Amniotic stem cell (primary cell): ENCODE measurements at regions not wholly inside any gene's neighbourhood (a gene's known extent, or its start where the extent isn't known, plus 50 kb on each side); places are given as distances from the start of the nearest gene placed in this dataset.
"Not testable (repeated sequence)": the region's sequence is repeated elsewhere in the genome, so short reads cannot be mapped to it uniquely, and the experiment has no call there.

Experiments used
- DNase-seq: peaks from one replicate; lab custom pipeline; 2025; lab: John Stamatoyannopoulos, UW

DNA sequence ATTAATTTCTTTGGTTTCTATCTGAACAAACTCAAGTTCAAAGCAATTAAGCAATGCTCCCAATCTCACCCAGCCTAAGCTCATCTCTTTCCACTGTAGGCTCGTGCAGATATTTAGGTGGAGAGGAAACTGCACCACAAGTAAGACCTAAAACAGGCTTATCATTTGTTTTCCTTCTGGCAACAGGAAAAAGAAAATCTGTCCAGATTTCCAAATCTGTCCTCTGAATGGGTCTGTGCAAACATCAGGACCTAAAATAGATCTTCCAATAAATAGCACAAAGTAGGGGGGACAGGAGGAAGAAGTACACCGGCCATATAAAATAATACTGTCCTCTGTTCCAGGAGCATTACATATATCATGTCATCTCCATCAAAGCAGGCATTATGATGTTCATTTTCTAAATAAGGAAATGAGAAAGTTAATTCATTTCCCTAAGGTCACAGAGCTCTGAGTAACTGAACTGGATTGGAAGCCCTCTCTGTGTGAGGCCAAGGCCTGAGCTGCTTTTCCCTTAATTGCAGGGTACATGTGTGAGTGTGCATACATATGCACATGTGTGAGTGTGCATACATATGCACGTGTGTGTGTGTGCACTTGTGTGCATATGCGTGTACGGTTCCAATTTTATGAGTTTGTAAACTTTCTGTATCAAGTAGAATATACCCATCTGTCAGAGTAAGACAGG, 92.8 kb upstream of the PARD3 start:
- DNase-seq, result no peak

DNA sequence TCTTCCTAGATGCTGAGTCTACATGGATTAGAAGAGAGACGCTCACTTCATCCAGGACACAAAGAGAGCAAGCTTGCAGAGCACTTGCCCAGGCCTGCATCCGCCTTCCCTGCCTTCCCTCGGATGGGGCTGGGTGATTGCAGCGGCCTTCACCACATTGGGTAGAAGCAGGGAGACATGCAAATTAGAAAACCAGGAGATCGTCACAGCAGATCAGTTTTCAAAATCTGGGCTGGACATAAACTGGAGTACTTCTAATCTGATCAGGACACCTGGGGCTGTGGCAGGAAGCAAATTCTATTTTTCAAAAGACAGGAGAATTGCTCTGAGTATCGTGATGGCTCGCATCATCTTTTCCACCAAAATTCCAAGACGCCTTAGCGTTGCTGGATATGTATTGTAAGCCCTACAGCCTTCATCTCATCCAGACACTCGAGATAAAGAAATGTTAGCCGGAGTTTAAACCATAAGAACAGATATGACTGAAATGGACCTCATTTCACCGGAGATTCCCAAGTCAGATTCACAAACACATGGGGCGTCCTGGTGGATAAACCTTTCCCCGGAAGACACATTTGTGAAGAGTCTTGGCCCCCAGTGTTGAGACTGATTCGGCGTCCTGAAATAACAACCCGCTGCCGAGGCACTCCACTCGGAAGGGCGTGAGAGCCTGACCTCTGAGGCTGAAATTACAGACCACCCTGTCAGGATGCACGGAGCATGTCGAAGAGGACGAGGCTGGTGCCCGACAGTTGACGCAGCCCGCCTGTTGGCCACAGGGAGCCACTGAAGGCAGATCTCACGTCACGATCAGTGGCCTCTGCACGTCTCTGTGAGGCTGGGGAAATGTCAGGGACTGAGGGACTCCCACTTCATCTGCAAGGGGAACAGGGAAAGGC, 91.2 kb upstream of the PARD3 start:
- no peak for DNase-seq

DNA sequence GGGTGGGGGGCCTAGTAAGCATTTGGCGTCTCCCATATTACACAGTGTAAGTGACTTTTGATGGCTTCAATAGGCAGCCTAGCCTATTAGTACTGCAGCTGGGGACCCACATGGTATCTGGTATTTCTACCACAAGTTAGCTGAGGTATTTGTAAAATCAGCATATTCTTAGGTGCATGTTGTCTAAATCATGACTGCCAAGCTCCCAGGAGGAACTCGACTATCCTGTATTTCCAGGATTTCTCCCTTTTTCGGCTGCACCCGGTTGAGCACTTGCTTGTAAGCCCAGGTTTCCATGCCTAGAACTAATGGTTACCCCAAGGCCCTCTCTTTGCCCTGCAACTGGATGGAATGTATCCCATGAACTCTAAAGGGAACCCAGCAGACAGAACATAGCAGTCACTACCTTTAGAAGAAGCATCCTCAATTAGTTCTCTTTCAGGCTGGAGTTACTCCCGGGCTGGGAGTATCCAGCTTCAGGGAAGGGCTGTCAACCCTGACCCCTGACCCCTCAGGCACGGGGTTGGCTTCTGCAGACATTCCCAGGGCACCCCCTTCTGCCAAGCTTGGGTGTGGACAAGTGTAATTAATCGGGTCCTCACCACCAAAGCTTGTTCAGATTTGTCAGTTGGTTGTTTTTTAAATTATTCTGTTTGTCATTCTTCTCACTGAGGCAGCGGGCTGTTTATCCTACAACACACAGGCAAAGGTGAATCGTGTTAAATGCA, 90.3 kb upstream of the PARD3 start:
- no peak for DNase-seq

GRCh38 chr10:34904191-34904590, 89.1 kb upstream of the PARD3 start:
- no peak for DNase-seq

DNA sequence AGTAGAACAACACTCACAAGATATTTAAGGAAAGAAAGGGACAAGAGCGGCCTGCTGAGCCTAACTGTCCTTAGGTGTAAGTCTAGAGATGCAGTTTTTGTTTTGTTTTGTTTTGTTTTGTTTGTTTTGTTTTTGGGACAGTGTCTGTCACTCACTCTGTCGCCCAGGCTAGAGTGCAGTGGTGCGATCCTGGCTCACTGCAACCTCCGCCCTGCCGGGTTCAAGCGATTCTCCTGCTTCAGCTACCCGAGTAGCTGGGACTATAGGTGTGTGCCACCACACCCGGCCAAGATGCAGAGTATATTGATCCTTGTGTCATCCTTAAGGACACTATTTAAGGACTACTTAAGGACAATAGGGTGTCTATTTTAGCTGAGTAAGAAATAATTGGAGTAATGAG, 84.1 kb upstream of the PARD3 start:
- DNase-seq, result no peak

GRCh38 chr10:34895977-34896376, 80.9 kb upstream of the PARD3 start:
- DNase-seq, result no peak

DNA sequence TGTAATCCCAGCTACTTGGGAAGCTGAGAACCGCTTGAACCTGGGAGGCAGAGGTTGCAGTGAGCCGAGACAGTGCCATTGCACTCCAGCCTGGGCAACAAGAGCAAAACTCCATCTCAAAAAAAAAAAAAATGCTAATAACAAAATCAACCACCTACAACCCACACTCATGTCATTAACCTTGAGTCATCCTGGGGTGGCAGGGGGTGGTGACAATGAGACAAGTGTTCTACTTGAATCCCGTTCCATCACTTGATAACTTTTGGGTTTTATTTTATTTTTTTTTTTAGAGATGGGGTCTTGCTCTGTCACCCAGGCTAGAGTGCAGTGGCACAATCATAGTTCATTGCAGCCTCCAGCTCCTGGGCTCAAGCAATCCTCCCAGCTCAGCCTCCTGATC, 80.0 kb upstream of the PARD3 start:
- not testable (repeated sequence) for DNase-seq

- not testable (repeated sequence) for DNase-seq
Measured at GRCh38 chr10:34892521-34892920, 77.4 kb upstream of the PARD3 start.

DNA sequence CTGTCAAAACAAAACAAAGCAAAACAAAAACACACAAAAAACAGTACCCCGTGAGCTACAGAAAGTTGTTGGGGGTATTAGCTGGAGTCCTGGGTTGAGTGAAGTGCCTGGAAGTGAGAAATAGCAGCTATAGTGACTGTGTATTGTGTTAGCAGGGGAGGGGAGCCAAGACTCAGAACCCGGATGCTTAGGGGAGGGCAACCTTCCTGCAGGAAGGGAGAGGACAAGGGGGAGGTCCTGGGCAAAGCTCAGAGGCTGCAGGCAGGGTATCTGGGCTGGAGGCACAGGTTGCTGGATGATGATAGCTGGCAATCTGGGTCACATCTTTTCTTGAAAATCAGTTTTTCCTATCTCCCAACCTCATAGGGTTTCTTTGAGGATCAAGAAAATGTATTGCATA, 75.8 kb upstream of the PARD3 start:
- no peak for DNase-seq

DNA sequence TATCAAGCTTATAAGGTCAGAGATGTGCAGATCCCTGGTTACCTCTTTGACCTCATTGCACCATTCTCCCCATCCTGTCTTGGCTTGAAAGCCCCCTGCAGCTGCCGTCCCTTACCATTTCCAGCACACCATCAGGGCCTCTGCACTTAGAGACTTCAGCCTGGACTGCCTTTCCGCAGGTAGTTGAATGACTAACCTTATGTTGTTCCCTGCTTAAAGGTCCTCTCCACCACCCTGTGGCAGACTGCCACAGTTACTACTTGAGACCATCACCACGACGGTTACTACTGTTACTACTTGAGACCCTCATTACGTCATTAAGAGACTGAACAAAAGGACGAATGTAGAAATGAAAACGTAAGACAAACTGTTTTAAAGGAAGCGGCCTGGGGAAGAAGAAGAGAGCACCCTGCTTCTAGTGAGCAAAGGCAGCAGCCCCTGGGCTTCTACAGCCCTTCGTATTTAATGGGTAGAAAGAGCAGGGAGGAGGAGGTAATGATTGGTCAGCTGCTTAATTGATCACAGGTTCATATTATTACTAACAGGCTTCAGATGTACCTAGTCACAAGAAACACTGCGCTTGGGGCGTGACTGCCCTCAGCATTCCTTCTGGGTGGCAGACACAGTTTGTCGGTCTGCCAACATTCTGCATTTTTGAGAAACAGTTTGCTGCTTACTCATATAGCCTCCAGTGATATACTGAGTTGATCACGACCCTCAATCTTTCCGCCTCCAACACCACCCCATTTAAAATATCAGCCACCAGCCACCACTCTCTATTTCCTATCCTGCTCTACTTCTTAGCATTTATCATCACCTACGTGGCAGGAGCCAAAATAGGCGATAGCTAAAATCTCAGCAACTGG, 74.1 kb upstream of the PARD3 start:
- no peak for DNase-seq

DNA sequence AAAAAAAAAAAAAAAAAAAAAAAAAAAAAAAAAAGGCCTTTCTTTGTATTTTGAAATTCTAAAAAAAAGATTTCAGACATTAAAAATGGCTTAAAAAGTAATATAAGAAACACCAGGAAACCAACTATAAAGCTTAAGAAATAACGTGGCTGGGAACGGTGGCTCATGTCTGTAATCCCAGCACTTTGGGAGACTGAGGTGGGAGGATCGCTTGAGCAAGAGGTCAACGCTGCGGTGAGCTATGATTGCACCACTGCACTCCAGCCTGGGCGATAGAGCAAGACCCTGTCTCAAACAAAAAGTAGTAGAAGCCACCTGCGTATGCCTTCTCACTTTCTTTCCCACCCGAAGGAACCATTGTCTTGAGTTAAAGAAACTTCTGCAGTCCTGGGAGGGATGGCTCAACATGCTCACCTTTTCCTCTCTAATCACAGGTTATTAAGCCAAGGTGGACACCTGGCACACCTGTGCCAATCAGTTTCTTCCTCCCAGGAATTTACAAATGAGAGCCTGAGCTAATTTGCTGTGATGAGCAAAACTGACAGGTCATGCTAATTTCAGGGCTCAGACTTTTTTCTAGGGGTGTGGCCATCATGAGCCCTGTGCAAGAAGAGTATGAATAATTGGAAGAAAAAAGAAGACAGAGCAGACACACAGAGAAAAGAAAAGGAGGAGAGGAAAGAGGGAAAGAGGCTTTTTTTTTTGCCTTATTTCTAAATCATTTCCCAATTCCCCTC, 72.0 kb upstream of the PARD3 start:
- no peak for DNase-seq

DNA sequence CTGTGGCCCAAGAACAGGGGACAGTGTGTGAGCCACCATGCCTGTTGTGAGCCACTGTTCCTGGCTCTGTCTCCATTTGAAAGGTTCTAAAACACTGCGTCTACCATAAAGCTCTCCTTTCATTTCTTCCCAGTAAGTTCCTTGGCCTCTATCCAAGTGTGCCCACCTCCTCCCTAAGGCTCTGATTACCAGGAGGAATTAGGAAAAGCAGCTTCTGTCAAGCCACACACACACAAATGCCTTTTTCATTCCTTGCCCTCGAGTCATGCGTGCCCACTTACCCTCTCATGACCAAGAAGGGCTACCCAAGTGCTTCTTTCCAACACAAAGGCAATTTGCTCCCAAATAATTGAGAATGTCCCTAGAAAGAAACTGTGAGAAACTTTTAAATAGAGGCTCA, 70.8 kb upstream of the PARD3 start:
- DNase-seq, result no peak

DNA sequence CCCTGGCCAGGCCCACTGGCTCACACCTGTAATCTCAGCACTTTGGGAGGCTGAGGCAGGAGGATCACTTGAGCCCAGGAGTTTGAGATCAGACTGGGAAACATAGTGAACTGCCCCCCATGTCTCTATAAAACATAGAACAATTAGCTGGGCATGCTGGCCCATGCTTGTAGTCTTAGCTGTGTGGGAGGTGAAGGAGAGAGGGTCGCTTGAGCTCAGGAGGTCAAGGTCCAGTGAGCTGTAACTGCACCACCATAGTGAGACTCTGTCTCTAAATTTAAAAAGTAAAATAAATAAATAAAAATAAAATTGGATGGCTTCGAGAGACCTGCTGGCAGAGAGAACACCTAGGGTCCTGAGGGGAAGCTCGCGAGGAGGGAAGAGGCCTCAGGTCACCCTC, 69.9 kb upstream of the PARD3 start:
- DNase-seq, result no peak

GRCh38 chr10:34884272-34884952, 69.3 kb upstream of the PARD3 start:
- DNase-seq, result no peak

- no peak for DNase-seq
Measured at GRCh38 chr10:34880817-34881216, 65.7 kb upstream of the PARD3 start.

DNA sequence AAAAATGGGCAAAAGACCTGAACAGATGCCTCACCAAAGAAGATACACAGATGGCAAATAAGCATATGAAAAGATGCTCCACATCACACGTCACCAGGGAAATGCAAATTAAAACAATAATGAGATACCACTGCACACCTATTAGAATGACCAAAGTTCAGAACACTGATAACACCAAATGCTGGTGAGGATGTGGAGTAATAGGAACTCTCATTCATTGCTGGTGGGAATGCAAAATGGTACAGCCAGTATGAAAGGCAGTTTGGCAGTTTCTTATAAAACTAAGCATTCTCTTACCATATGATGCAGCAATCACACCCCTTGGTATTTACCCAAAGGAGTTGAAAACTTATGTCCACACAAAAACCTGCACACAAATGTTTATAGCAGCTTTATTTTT, 63.6 kb upstream of the PARD3 start:
- DNase-seq, result not testable (repeated sequence)

- DNase-seq, result no peak
Measured at GRCh38 chr10:34875061-34875460, 60.0 kb upstream of the PARD3 start.

- DNase-seq, result no peak
Measured at GRCh38 chr10:34872820-34873219, 57.7 kb upstream of the PARD3 start.

- no peak for DNase-seq
Measured at GRCh38 chr10:34869135-34869836, 54.2 kb upstream of the PARD3 start.

DNA sequence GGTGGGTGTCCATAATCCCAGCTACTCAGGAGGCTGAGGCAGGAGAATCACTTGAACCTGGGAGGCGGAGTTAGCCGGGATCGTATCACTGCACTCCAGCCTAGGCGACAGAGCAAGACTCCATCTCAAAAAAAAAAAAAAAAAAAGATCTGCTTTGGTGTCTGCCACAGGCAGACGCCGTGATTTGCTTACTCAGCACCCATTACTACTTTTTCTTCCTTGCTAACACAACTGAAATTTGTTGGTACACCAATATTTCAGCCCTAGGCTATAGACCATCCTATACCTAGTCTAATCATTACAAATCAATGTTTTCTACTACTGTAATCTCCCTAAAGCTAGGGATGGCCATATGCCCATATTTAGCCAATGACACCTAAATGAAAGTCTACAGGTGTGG, 53.5 kb upstream of the PARD3 start:
- DNase-seq, result no peak
